HepG2 (cell line): ENCODE measurements at regions not wholly inside any gene's neighbourhood (a gene's known extent, or its start where the extent isn't known, plus 50 kb on each side); places are given as distances from the start of the nearest gene placed in this dataset.

Source experiments
- FOSL1 ChIP-seq: sonication (generic); formaldehyde crosslinking; IDR thresholded peaks from 2 replicates; pipeline ENCODE4 v1.9.0; 2021; ENCODE audit warnings: missing genetic modification reagents, borderline replicate concordance
- GATAD1 ChIP-seq: IDR thresholded peaks from 2 replicates; pipeline ENCODE4 v1.6.1; 2016; ENCODE audit warnings: missing genetic modification reagents, missing compliant biosample characterization
- HMGA1 ChIP-seq: sonication (generic); formaldehyde crosslinking; conservative IDR thresholded peaks from 2 replicates; pipeline ENCODE4 v1.4.0; 2020; ENCODE audit warnings: missing genetic modification reagents
- KLF6 ChIP-seq: IDR thresholded peaks from 2 replicates; pipeline ENCODE4 v1.8.0; 2016; ENCODE audit warnings: missing biosample characterization, missing genetic modification reagents
- PLRG1 ChIP-seq: fragments of 450-650 bp; conservative IDR thresholded peaks from 2 replicates; pipeline ENCODE4 v1.6.1; 2016
- POLR2AphosphoS5 ChIP-seq: IDR thresholded peaks from 2 replicates; pipeline ENCODE4 v1.6.1; 2012; ENCODE audit warnings: low read depth, low read length
- PRPF4 ChIP-seq: fragments of 200-400 bp; formaldehyde crosslinking; IDR thresholded peaks from 2 replicates; pipeline ENCODE4 v1.6.1; 2016; ENCODE audit warnings: low read length, low read depth; ENCODE audit not compliant: poor library complexity, severe bottlenecking
- RFXAP ChIP-seq: sonication (generic); formaldehyde crosslinking; IDR thresholded peaks from 2 replicates; pipeline ENCODE4 v1.4.0; 2020; ENCODE audit warnings: missing genetic modification reagents, borderline replicate concordance
- ZNF383 ChIP-seq: sonication (generic); formaldehyde crosslinking; IDR thresholded peaks from 2 replicates; pipeline ENCODE4 v1.4.0; 2020; ENCODE audit warnings: missing genetic modification reagents, mild to moderate bottlenecking, borderline replicate concordance
- ZNF572 ChIP-seq: sonication (generic); formaldehyde crosslinking; IDR thresholded peaks from 2 replicates; pipeline ENCODE4 v1.5.1; 2020; ENCODE audit warnings: mild to moderate bottlenecking, missing genetic modification reagents
- ZNF670 ChIP-seq: sonication (generic); formaldehyde crosslinking; IDR thresholded peaks from 2 replicates; pipeline ENCODE4 v1.8.0; 2022; ENCODE audit warnings: mild to moderate bottlenecking, missing genetic modification reagents, borderline replicate concordance
- ZNF720 ChIP-seq: sonication (generic); formaldehyde crosslinking; IDR thresholded peaks from 2 replicates; pipeline ENCODE4 v1.4.0; 2020; ENCODE audit warnings: missing genetic modification reagents
- ZNF883 ChIP-seq: sonication (generic); formaldehyde crosslinking; IDR thresholded peaks from 2 replicates; pipeline ENCODE4 v1.5.1; 2020; ENCODE audit warnings: mild to moderate bottlenecking, missing genetic modification reagents; ENCODE audit errors: not compliant biosample characterization
- ZSCAN22 ChIP-seq: sonication (generic); formaldehyde crosslinking; IDR thresholded peaks from 2 replicates; pipeline ENCODE4 v1.4.0; 2020; ENCODE audit warnings: mild to moderate bottlenecking, missing genetic modification reagents
- TF ChIP-seq, protein P1 (sequence below): sonication (generic); formaldehyde crosslinking; conservative IDR thresholded peaks from 2 replicates; pipeline ENCODE4 v1.4.0; 2020; ENCODE audit warnings: missing genetic modification reagents
- TF ChIP-seq, protein P2 (sequence below), 2 experiments: IDR thresholded peaks; 2 replicates each; pipeline ENCODE4 v1.6.1; 2011 to 2012; ENCODE audit warnings: low read length in 2 of 2, borderline replicate concordance in 1 of 2, low read depth in 1 of 2, mild to moderate bottlenecking in 1 of 2, moderate library complexity in 1 of 2
- TF ChIP-seq, protein P3 (sequence below): sonication (generic); formaldehyde crosslinking; IDR thresholded peaks from 2 replicates; pipeline ENCODE4 v1.9.0; 2022; ENCODE audit warnings: missing genetic modification reagents, mild to moderate bottlenecking, borderline replicate concordance
- TF ChIP-seq, protein P4 (sequence below): sonication (generic); formaldehyde crosslinking; IDR thresholded peaks from 2 replicates; pipeline ENCODE4 v1.4.0; 2020; ENCODE audit warnings: low read depth, mild to moderate bottlenecking, missing genetic modification reagents
- TF ChIP-seq, protein P5 (sequence below): fragments of 450-650 bp; IDR thresholded peaks from 2 replicates; pipeline ENCODE4 v1.6.1; 2017
- TF ChIP-seq, protein P6 (sequence below): fragments of 450-650 bp; IDR thresholded peaks from 2 replicates; pipeline ENCODE4 v1.6.1; 2017; ENCODE audit warnings: mild to moderate bottlenecking

DNA sequence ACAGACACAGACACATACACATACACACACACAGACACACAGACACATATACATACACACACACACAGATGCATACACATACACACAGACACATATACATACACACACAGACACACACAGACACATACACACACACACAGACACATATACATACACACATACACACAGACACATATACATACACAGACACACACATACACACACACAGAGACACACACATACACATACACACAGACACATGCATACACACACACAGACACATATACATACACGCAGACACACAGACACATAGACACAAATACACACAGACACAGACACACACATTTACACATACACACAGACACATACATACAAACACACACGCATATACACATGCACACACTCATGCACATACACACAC is 81.5 kb upstream of the ARL4C start (continued):
- TF ChIP-seq, protein P1, sequence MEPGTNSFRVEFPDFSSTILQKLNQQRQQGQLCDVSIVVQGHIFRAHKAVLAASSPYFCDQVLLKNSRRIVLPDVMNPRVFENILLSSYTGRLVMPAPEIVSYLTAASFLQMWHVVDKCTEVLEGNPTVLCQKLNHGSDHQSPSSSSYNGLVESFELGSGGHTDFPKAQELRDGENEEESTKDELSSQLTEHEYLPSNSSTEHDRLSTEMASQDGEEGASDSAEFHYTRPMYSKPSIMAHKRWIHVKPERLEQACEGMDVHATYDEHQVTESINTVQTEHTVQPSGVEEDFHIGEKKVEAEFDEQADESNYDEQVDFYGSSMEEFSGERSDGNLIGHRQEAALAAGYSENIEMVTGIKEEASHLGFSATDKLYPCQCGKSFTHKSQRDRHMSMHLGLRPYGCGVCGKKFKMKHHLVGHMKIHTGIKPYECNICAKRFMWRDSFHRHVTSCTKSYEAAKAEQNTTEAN (CRISPR knock-in tag), result no peak
- TF ChIP-seq, protein P2, sequence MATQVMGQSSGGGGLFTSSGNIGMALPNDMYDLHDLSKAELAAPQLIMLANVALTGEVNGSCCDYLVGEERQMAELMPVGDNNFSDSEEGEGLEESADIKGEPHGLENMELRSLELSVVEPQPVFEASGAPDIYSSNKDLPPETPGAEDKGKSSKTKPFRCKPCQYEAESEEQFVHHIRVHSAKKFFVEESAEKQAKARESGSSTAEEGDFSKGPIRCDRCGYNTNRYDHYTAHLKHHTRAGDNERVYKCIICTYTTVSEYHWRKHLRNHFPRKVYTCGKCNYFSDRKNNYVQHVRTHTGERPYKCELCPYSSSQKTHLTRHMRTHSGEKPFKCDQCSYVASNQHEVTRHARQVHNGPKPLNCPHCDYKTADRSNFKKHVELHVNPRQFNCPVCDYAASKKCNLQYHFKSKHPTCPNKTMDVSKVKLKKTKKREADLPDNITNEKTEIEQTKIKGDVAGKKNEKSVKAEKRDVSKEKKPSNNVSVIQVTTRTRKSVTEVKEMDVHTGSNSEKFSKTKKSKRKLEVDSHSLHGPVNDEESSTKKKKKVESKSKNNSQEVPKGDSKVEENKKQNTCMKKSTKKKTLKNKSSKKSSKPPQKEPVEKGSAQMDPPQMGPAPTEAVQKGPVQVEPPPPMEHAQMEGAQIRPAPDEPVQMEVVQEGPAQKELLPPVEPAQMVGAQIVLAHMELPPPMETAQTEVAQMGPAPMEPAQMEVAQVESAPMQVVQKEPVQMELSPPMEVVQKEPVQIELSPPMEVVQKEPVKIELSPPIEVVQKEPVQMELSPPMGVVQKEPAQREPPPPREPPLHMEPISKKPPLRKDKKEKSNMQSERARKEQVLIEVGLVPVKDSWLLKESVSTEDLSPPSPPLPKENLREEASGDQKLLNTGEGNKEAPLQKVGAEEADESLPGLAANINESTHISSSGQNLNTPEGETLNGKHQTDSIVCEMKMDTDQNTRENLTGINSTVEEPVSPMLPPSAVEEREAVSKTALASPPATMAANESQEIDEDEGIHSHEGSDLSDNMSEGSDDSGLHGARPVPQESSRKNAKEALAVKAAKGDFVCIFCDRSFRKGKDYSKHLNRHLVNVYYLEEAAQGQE (IDR thresholded peaks at IDR 0.05; ENCODE audit: borderline replicate concordance in 1 of 2, low read depth in 1 of 2, low read length in 2 of 2), result no peak
- TF ChIP-seq ZNF720 (no peak), POLR2AphosphoS5 (no peak), ZNF572 (no peak), FOSL1 (CRISPR knock-in tag) (no peak), RFXAP (CRISPR knock-in tag) (no peak), GATAD1 (CRISPR knock-in tag) (no peak), HMGA1 (CRISPR knock-in tag) (no peak), PLRG1 (peak; percentile 93; the same call in 1 of the 2 replicates), ZSCAN22 (CRISPR knock-in tag) (no peak), PRPF4 (no peak), ZNF883 (CRISPR knock-in tag) (no peak), ZNF383 (CRISPR knock-in tag) (no peak), KLF6 (no peak), ZNF670 (CRISPR knock-in tag) (no peak)
- TF ChIP-seq, protein P3, sequence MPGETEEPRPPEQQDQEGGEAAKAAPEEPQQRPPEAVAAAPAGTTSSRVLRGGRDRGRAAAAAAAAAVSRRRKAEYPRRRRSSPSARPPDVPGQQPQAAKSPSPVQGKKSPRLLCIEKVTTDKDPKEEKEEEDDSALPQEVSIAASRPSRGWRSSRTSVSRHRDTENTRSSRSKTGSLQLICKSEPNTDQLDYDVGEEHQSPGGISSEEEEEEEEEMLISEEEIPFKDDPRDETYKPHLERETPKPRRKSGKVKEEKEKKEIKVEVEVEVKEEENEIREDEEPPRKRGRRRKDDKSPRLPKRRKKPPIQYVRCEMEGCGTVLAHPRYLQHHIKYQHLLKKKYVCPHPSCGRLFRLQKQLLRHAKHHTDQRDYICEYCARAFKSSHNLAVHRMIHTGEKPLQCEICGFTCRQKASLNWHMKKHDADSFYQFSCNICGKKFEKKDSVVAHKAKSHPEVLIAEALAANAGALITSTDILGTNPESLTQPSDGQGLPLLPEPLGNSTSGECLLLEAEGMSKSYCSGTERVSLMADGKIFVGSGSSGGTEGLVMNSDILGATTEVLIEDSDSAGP, result no peak
- TF ChIP-seq, protein P4, sequence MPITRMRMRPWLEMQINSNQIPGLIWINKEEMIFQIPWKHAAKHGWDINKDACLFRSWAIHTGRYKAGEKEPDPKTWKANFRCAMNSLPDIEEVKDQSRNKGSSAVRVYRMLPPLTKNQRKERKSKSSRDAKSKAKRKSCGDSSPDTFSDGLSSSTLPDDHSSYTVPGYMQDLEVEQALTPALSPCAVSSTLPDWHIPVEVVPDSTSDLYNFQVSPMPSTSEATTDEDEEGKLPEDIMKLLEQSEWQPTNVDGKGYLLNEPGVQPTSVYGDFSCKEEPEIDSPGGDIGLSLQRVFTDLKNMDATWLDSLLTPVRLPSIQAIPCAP (CRISPR knock-in tag), result no peak
- TF ChIP-seq, protein P5, sequence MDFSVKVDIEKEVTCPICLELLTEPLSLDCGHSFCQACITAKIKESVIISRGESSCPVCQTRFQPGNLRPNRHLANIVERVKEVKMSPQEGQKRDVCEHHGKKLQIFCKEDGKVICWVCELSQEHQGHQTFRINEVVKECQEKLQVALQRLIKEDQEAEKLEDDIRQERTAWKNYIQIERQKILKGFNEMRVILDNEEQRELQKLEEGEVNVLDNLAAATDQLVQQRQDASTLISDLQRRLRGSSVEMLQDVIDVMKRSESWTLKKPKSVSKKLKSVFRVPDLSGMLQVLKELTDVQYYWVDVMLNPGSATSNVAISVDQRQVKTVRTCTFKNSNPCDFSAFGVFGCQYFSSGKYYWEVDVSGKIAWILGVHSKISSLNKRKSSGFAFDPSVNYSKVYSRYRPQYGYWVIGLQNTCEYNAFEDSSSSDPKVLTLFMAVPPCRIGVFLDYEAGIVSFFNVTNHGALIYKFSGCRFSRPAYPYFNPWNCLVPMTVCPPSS, result 0 out of 2 replicates have a peak, but pooled peaks have one; percentile 59
- TF ChIP-seq, protein P6, sequence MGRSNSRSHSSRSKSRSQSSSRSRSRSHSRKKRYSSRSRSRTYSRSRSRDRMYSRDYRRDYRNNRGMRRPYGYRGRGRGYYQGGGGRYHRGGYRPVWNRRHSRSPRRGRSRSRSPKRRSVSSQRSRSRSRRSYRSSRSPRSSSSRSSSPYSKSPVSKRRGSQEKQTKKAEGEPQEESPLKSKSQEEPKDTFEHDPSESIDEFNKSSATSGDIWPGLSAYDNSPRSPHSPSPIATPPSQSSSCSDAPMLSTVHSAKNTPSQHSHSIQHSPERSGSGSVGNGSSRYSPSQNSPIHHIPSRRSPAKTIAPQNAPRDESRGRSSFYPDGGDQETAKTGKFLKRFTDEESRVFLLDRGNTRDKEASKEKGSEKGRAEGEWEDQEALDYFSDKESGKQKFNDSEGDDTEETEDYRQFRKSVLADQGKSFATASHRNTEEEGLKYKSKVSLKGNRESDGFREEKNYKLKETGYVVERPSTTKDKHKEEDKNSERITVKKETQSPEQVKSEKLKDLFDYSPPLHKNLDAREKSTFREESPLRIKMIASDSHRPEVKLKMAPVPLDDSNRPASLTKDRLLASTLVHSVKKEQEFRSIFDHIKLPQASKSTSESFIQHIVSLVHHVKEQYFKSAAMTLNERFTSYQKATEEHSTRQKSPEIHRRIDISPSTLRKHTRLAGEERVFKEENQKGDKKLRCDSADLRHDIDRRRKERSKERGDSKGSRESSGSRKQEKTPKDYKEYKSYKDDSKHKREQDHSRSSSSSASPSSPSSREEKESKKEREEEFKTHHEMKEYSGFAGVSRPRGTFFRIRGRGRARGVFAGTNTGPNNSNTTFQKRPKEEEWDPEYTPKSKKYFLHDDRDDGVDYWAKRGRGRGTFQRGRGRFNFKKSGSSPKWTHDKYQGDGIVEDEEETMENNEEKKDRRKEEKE, result no peak
